ENCODE measurements at regions not wholly inside any gene's neighbourhood (a gene's known extent, or its start where the extent isn't known, plus 50 kb on each side); places are given as distances from the start of the nearest gene placed in this dataset.
A peak's percentile ranks its signal among the peaks of the same experiment; 100 is the strongest.
"Not testable (repeated sequence)": the region's sequence is repeated elsewhere in the genome, so short reads cannot be mapped to it uniquely, and the experiment has no call there.

DNA sequence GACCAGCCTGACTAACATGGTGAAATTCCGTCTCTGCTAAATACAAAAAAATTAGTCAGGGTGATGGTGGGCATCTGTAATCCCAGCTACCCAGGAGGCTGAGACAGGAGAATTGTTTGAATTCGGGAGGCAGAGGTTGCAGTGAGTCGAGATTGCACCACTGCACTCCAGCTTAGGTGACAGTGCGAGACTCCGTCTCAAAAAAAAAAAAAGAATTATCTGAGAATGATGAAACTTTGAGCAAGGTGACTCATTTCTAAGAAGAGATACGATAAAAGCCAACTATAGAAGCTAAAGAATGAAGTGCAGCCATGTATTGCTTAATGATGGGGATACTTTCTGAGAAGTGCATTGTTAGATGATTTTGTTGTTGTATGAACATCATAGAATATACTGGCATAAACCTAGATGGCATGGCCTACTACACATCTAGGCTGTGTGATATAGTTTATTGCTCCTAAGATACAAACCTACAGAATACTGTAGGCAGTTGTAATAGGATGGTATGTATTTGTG lies 64.7 kb downstream of the SNRPE start:
- peak; percentile 54 for DNase-seq

DNA sequence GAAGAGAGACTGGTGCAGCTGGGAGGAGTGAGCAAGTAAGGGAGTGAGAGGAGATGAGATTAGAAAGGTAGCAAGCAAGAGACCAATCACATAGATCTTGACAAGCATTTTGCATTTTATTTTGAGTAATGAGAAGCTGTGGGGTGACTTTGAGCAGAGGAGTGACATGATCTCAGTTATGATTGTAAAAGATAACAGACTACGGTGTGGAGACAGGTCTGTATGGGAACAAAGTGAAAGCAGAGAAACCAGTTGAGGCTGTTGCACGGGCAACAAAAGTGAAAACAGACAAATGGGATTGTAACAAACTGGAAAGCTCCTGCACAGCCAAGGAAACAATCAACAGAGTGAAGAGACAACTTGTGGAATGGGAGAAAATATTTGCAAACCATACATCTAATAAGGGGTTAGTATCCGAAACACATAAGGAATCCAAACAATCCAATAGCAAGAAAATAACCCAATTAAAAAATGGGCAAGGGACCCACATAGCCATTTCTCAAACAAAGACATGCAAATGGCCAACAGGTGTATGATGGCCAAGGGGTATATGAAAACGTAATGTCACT lies 68.4 kb downstream of the SNRPE start:
- no peak for DNase-seq

DNA sequence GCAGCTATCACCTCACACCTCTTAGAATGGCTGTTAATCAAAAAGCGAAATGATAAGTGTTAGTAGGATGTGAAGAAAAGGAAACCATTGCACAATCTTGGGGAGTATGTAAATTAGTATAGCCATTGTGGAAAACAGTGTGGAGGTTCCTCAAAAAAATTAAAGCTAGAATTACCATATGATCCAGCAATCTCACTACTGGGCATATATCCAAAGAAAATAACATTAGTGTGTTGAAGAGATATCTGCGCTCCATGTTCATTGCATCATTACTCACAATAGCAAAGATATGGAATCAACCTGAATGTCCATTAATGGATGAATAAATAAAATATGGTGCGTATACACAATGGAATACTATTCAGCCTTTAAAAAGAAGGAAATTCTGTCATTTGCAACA lies 68.9 kb downstream of the SNRPE start:
- peak; percentile 79 for DNase-seq

DNA sequence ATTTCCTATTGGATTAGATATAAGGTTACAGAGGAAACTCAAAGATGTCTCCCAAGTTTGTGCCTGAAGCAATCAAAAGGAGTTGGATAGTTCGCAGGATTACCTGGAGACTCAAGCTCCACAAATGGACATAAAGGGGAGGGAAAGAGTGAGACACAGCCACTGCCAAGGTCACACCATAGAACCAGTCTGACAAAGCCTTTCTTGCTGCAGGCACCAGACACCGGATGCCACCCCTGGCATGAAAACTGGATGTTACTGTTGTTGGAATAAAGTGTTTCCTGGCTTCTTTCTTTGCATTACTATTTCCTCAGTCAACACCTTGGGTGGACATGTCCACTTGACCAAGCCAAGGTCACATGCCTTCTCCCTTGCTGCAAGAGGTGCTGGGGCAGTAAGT lies 70.6 kb downstream of the SNRPE start:
- no peak for DNase-seq

- DNase-seq = peak; percentile 20
These were observed 71.2 kb downstream of the SNRPE start for GRCh38 chr1:203932556-203932955.

- DNase-seq = no peak
These were observed 72.6 kb downstream of the SNRPE start for GRCh38 chr1:203934027-203934426.

GRCh38 chr1:203934651-203935050 lies 73.3 kb downstream of the SNRPE start:
- no peak for DNase-seq

DNA sequence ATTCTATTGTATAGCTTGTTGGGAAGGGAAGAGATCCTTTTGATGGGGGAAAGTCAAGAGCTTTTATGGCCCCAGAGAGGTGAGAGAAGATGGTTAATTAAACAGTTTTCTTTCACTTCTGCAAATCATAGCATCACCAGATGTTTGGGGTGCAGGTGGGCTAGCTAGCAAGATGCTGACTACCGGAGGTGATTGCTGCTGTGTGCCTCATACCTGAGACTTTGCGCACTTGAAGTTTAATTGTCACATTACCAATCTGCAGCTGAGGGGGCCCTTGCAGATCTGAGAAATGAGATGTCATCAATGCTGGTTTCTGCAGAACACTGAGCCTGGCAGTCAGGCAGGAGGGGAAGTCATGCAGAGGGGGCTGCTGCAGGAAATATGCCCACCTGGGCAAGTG lies 73.9 kb downstream of the SNRPE start:
- no peak for DNase-seq

DNA sequence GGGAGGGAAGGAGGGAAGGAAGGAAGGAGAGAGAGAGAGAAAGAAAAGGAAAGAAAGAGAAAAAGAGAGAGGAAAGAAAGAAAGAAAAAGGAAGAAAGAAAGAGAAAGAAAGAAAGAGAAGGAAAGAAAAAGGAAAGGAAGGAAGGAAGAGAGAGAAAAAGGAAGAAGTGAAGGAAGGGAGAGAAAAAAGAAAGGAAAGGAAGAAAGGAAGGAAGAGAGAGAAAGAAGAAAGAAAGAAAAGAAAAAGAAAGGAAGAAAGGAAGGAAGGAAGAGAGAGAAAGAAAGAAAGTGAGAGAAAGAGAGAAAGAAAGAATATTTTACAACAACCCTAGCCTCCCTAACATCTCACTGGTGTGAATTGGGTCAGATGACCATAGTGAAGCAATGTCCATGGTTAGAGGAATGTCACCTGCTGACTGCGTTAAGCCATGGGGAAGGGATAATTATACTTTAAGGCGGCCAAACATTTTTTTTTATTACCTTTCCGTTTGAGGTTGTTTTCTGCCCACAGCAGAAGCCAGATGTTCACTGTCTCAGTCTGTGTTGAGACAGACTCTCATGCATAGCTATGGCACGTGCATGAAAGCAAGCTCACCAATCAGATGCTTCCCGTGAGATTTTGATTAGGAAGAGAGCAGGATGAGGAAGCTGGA lies 76.4 kb downstream of the SNRPE start:
- peak; percentile 73 for DNase-seq

DNA sequence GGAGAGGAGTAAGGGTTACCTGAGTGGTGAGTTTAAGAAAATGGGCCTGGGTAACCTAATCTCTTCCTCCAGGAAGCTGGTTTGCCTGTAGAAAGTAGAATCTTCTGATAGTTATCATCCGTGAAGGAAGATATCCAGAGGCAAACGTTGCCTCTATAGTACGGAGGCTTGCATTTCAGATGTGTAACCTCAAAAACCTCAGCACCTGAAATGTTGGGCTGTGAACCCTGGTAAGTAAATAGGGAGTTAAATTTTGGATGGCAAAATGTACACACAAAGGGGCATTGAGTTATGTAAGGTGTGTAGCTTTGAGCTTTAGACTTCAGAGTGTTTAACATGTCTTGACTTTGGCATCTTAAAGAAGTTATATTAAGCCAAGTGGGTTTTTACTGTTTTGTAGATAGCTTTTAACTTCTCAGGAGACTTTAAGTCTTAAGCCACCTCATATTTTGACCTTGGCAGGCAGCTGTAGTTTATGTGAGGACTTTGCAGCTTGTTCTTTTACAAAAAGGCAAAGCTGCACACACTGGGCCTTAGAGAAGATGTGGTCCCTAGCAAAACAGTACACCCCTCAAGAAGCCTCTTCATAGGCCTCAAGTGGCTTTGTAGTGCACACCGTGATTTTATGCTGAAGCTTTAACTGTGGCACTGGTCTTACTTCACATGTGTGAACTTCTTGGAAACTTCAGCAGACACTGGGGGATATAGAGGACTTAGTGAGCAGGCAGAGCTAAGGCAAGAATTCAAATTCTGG lies 83.4 kb downstream of the SNRPE start:
- DNase-seq = no peak

GRCh38 chr1:203954293-203954692 lies 92.9 kb downstream of the SNRPE start:
- no peak for DNase-seq

GRCh38 chr1:203954788-203955552 lies 93.6 kb downstream of the SNRPE start:
- peak; percentile 94 for DNase-seq

DNA sequence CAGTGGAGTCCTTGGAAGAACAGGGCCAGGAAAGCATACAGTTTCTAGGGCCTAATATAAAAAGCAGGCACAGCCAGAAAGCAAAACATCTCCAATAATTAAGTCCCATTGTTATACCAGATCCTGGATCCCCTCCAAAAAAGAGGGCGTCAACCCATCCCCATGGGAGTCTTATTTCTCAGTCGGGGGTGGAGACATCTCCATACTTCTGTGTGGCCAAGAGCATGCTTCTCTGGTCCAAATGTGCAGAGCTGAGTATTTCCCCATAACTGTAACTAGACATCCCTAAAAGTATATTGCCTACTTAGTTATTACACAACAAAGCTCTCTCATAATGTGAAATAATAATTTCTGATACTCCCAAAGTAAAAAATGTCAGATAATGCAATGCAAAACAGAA lies 104.2 kb upstream of the SOX13 start:
- DNase-seq = no peak

GRCh38 chr1:203969846-203970245 lies 103.1 kb upstream of the SOX13 start:
- no peak for DNase-seq

- no peak for DNase-seq
These were observed 87.9 kb upstream of the SOX13 start for GRCh38 chr1:203985044-203985443.

DNA sequence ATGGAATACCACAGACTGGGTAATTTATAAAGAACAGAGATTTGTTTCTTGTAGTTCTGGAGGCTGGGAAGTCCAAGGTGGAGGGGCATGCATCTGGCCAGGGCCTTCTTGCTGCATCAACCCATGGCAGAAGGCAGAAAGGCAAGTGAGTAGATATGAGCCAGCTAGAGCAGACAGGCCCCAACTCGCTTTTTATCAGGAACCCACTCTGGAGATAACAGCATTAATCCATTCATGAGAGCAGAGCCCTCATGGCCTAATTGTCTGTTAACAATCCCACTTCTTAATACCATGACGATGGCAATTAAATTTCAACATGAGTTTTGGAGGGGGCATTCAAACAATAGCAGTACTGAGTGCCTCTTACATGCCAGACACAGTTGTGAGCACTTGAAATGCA lies 87.2 kb upstream of the SOX13 start:
- no peak for DNase-seq

GRCh38 chr1:203986887-203987461 lies 85.9 kb upstream of the SOX13 start:
- DNase-seq = no peak

DNA sequence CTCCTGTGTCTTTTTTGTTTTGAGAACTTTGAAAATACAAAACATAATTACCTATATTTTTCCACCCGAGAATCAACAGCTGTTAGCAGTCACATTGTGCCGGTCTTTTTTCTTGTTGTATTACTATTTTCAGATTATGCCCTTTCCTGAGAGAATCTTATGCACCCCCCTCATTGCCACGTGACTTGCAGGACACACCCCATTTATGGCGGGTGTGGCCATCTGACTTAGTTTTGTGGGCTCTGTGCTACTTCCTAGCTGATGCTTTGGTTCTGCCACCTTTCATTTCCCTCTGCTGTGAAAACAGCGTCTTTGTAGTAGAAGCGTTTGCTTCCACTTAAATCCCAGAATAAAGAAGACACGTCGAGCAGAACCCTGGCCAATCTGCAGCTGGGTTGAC lies 82.8 kb upstream of the SOX13 start:
- peak; percentile 65 for DNase-seq

- no peak for DNase-seq
These were observed 80.5 kb upstream of the SOX13 start for GRCh38 chr1:203992440-203992839.

DNA sequence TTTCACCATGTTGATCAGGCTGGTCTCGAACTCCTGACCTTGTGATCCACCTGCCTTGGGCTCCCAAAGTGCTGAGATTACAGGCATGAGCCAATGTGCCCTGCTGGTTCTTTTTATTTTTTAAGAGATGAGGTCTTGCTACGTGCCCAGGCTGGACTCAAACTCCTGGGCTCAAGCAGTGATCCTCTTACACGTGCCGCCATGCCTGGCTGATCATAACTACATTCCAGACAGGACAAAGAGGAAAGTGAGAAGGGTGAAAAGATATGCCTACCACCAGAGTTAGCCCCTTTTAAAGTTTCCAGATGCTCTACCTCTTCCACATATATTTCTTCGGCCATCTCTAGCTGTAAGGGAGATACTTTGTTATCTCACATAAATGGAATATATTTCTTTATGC lies 79.7 kb upstream of the SOX13 start:
- no peak for DNase-seq

GRCh38 chr1:203995228-203995627 lies 77.7 kb upstream of the SOX13 start:
- no peak for DNase-seq

DNA sequence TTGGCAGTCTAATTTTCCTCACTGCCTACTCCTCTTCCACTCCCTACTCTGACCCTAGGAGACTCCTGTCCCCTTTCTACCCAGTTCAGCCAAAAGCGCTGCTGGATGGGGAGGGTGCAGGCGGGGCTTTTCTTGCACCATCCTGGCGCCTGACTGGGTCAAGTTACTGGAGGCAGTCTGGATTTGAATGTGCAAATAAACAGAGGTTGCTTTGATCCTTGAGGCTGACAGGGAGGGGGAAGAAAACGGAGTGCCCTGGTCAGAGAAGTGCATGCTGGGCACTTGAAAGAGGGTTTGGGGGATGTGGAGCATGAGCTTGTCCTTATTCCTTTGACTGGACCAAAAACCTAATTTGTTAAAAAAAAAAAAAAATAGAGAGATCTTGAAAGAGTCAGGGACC lies 76.8 kb upstream of the SOX13 start:
- no peak for DNase-seq

DNA sequence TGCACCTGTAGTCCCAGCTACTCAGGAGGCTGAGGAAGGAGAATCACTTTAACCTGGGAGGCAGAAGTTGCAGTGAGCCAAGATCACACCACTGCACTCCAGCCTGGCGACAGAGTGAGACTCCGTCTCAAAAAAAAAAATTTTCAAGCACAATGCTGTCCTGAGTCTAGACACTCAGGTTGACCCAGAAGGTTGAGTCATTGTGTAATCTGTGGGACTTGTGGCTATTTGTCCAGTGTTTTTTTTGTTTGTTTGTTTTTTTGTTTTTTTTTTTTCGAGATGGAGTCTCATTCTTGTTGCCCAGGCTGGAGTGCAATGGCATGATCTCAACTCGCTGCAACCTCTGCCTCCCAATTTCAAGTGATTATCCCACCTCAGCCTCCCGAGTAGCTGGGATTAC lies 74.3 kb upstream of the SOX13 start:
- DNase-seq = not testable (repeated sequence)

All from MV-4-11 (cell line).